GM12801 (cell line): ENCODE measurements at regions not wholly inside any gene's neighbourhood (a gene's known extent, or its start where the extent isn't known, plus 50 kb on each side); places are given as distances from the start of the nearest gene placed in this dataset.

ENCODE experiments used
- CTCF ChIP-seq: IDR thresholded peaks from one replicate; pipeline ENCODE4 v1.5.1; 2011; ENCODE audit warnings: control low read depth; ENCODE audit not compliant: insufficient read length; ENCODE audit errors: extremely low read depth

- TF ChIP-seq CTCF: no peak
Observed at GRCh38 chr4:84232309-84233095, 266.6 kb downstream of the NKX6-1 start.

DNA sequence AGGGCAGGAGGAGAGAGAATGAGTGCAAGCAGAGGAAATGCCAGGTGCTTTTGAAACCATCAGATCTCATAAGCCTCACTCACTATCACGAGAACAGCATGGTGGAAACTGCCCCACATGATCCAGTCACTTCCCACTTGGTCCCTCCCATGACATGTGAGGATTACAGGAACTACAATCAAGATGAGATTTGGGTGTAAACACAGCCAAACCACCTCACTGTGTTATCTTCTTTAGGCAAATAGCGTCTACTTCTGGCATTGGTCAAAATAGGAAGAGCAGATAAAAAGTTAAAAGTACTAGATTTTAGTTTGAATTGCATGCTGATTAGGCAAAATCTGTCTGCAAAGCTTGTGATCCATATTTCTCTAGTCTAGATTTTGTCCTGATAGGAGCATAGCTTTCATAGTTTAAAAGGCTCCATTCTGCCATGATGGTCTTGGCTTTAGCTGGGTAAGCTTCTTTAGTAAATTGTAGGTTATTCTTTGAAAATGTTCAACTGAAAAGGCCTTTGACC lies 267.5 kb downstream of the NKX6-1 start:
- no peak for TF ChIP-seq CTCF

- no peak for TF ChIP-seq CTCF
Observed at GRCh38 chr4:84224522-84224921, 274.6 kb downstream of the NKX6-1 start.

- TF ChIP-seq CTCF: no peak
Observed at GRCh38 chr4:84221704-84222103, 277.4 kb downstream of the NKX6-1 start.

GRCh38 chr4:84220990-84221389 lies 278.1 kb downstream of the NKX6-1 start:
- no peak for TF ChIP-seq CTCF

GRCh38 chr4:84219656-84220055 lies 279.4 kb downstream of the NKX6-1 start:
- no peak for TF ChIP-seq CTCF

DNA sequence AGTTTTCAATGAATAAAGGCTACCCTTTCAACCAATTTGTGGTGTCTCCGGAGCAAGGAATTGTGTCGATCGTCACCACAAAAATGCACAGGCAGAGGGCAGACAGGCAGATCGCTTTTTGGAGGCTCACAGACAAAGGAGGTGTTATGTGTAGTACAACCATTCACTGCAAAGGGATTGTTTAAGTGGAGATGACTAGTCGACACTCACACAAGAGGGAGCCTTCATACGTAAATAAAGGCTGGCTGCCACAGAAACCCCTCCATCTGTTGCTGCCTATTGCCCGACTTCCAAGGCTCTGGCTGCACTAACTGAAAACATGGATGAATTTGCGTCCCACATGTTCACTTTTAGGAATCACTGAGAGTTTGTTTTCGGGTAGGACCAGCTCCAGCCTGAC lies 281.1 kb downstream of the NKX6-1 start:
- TF ChIP-seq CTCF: no peak
